Coronary artery (tissue), 2 donors: ENCODE measurements at regions not wholly inside any gene's neighbourhood (a gene's known extent, or its start where the extent isn't known, plus 50 kb on each side); places are given as distances from the start of the nearest gene placed in this dataset.

Source experiments
- DNase-seq: peaks from one replicate; pipeline ENCODE4 v3.0.0-alpha.2; 2017; ENCODE audit warnings: low spot score
- H3K27ac ChIP-seq, 2 donors: fragments of 200-600 bp; sonication (generic); one replicate each; pipeline ENCODE4 v1.5.1; 2016 to 2019
- H3K4me3 ChIP-seq: fragments of 200-600 bp; sonication (generic); 2 replicates; pipeline ENCODE4 v1.5.1; 2016; ENCODE audit warnings: mild to moderate bottlenecking, moderate library complexity
- TF ChIP-seq, protein P1 (sequence below): fragments of 200-600 bp; sonication (generic); IDR thresholded peaks from one replicate; pipeline ENCODE4 v1.5.1; 2019; ENCODE audit warnings: antibody characterized with exemption

DNA sequence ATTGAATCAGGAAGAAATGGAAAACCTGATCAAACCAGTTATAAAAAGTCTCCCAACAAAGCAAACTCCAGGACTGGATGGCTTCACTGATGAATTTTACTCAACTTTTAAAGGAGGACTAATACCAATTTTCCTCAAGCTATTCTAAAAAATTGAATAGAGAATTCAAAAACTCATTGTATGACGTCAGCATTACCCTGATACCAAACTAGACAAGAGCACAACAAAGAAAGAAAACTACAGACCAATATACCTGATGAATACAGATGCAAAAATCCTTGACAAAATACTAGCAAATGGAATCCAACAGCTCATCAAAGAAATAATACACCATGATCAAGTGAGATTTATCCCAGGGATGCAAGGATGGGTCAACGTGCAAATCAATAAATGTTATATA, 172.9 kb downstream of the FNDC1 start:
- TF ChIP-seq, protein P1, sequence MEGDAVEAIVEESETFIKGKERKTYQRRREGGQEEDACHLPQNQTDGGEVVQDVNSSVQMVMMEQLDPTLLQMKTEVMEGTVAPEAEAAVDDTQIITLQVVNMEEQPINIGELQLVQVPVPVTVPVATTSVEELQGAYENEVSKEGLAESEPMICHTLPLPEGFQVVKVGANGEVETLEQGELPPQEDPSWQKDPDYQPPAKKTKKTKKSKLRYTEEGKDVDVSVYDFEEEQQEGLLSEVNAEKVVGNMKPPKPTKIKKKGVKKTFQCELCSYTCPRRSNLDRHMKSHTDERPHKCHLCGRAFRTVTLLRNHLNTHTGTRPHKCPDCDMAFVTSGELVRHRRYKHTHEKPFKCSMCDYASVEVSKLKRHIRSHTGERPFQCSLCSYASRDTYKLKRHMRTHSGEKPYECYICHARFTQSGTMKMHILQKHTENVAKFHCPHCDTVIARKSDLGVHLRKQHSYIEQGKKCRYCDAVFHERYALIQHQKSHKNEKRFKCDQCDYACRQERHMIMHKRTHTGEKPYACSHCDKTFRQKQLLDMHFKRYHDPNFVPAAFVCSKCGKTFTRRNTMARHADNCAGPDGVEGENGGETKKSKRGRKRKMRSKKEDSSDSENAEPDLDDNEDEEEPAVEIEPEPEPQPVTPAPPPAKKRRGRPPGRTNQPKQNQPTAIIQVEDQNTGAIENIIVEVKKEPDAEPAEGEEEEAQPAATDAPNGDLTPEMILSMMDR, result no peak
- no peak for DNase-seq
- H3K27ac ChIP-seq, result no peak overlapping the region
- H3K4me3 ChIP-seq, result no peak overlapping the region

DNA sequence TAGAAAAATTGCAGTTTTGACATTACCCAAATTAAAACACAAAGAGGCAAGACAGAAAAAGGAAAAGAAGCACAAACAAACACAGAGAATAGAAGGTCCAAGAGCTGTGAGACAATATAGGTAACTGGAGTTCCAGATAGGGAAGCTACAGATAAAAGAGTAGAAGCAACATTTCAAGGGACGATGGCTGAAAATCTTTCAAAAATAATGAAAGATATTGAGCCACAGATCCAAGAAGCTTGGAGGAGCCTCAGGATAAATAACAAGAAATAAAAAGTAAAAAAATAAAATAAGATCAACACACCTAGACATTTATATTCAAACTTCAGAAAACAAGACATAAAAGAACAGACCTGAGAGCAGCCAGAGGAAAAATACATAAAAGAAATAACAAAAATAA, 164.9 kb downstream of the FNDC1 start:
- TF ChIP-seq, protein P1, result no peak
- H3K4me3 ChIP-seq, result no peak overlapping the region
- no peak for DNase-seq
- no peak overlapping the region for H3K27ac ChIP-seq

DNA sequence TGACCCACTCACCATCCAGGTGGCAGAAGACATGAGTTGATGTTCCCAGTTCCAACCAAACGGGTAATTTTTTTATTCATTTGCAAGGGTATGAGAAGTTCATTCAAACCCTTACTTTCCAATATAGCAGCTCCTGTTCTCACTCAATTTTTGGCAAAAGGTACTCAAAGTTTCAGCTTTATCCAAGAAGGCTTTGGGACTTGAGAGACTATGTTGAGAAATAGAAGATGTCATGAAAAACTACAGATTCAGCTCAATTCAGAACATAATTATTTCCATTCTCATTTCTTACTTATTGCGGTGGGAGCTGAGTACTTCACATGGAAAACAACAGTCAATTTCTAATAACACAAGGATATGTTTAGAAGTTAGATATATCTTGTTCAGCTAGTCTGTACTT, 162.3 kb downstream of the FNDC1 start:
- DNase-seq, result no peak
- Histone ChIP-seq H3K27ac (no peak overlapping the region), H3K4me3 (no peak overlapping the region)
- TF ChIP-seq, protein P1, result no peak

DNA sequence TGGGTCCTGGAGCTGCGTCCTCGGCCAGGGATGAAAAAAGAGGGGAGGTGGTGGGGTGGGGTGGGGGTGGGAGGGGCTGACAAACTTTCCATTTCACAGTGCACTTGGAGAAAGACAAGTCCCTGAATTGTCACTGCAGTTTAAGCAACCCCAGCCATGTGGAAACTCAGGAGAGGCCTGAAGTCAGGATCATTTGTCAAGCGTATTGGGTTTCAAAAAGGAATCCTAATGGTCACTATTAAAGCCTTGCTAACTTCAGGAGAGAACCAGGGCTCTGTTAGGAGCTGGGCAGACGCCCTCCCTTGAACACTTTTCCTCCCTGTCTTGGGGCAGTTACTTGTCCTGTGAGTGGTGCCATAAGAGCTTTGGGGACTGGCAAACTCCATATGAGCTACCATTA, 159.9 kb downstream of the FNDC1 start:
- H3K27ac ChIP-seq, result no peak overlapping the region
- no peak for DNase-seq
- TF ChIP-seq, protein P1, result no peak
- H3K4me3 ChIP-seq, result no peak overlapping the region

DNA sequence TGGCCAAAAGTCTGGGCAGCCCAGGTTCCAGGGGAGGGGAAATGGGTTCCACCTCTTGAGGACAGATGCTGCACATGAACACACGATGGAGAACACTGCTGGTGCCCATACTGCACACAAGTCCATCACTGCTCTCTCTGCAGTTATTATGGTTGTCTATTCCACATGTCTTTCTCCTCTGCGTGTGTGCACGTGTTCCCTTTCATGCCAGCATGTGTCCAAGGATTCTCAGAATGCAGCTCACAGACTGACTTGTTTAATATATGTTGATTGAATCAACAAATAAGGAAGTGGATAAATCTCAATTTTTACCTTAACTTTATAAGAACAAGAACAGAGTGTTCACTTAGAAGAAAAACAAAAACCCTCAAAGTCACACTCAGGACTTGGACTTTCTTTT, 158.9 kb downstream of the FNDC1 start:
- no peak for DNase-seq
- TF ChIP-seq, protein P1, result no peak
- H3K27ac ChIP-seq, result no peak overlapping the region
- H3K4me3 ChIP-seq, result no peak overlapping the region

DNA sequence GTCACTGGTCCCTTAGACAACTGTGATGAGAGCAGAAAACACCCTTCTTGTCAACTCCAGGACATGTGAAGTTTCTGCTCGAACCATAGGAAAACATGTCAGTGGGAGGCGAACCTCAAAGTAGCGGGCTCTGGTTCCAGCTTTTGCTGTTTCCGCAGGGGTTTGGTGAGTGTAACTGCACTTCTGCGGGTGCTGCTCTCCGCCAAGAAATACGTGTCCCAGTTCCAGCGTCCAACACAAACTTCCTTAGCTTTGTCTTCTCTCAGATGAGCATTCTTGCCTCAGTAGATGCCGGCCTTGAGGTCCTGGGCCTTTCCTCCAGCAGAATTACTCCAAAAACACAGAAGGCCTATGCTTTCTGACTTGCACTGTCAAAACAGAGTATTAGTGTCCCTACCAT, 156.3 kb downstream of the FNDC1 start:
- no peak for DNase-seq
- TF ChIP-seq, protein P1, result no peak
- Histone ChIP-seq H3K4me3 (no peak overlapping the region), H3K27ac (no peak overlapping the region)

DNA sequence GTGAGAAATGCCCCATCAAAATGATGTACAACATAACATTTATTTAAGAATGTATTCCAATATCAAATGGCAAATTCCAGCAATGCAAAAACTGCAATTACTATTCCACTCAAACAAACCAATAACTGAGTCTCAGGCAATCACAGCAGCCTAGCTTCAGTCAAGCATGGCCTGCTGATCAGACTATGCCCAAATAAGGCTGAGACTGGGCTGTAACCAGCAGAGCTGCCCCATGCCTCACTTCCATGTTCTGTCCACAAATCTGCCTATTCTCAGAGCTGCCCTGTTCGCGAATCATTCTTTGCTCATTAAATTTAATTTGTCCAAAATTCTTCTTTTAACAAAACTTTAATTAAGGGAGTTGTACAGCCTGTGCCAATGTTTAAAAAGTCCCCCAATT, 155.4 kb downstream of the FNDC1 start:
- DNase-seq, result no peak
- no peak overlapping the region for H3K4me3 ChIP-seq
- no peak overlapping the region for H3K27ac ChIP-seq
- TF ChIP-seq, protein P1, result no peak
